ENCODE measurements at regions not wholly inside any gene's neighbourhood (a gene's known extent, or its start where the extent isn't known, plus 50 kb on each side); places are given as distances from the start of the nearest gene placed in this dataset.
"Not testable (repeated sequence)": the region's sequence is repeated elsewhere in the genome, so short reads cannot be mapped to it uniquely, and the experiment has no call there.

DNA sequence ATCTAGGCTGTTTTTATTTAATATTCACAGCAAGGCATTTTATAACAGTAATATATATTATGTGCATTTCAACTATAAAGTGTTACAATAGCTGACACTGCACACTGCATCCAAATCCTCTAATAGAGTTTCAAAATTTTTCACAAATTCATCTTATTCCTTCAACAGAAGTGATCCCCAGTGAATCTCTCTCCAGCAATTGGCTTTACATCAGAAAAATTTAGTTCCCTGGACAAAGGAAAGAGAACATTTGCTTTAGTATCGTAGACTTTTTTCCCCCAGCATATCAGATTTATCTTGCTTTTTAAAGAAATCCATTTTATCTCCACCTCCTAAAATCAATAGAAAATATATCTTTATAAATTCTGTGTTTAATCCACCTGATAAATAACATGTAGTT is 868.6 kb downstream of the TBL1XR1 start:
- no peak for DNase-seq (ENCODE audit: low read depth)

DNA sequence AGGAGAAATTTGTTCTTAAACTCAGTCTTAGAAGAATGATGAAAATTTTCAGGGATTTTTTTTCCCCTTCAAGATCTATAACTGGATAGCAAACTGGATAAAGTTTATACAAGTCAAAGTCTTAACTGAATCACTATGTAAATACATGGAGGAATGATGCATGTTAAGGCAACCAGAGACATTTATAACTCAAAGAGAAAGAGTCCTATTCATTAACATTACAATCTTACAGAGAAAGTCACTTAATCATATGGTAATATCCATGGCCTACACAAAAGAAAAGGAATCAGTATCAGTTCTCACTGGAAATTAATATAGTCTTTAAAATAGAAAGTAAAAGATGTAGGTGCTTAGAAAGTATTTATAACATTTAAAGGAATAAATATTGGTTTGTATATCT is 869.1 kb downstream of the TBL1XR1 start:
- DNase-seq (ENCODE audit: low read depth) = no peak

DNA sequence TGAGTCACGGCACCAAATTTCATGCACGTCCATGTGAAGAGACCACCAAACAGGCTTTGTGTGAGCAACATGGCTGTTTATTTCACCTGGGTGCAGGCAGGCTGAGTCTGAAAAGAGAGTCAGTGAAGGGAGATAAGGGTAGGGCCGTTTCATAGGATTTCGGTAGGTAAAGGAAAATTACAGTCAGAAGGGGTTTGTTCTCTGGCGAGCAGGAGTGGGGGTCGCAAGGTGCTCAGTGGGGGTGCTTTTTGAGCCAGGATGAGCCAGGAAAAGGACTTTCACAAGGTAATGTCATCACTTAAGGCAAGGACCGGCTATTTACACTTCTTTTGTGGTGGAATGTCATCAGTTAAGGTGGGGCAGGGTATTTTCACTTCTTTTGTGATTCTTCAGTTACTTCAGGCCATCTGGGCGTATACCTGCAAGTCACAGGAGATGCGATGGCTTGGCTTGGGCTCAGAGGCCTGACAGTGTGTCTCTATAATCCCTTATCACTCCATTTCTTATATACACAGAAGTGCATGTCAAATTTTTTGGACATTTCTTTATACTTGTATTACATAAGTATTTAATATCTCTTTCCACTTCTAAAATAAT is 870.3 kb downstream of the TBL1XR1 start:
- DNase-seq (ENCODE audit: low read depth) = not testable (repeated sequence)

DNA sequence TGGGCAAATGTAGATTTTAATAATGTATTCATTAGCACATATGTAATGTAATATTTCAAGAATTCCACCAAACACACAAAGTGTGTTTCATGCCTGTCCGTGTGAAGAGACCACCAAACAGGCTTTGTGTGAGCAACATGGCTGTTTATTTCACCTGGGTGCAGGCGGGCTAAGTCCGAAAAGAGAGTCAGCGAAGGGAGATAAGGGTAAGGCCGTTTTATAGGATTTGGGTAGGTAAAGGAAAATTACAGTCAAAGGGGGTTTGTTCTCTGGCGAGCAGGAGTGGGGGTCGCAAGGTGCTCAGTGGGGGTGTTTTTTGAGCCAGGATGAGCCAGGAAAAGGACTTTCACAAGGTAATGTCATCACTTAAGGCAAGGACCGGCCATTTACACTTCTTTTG is 875.8 kb downstream of the TBL1XR1 start:
- DNase-seq (ENCODE audit: low read depth) = not testable (repeated sequence)

DNA sequence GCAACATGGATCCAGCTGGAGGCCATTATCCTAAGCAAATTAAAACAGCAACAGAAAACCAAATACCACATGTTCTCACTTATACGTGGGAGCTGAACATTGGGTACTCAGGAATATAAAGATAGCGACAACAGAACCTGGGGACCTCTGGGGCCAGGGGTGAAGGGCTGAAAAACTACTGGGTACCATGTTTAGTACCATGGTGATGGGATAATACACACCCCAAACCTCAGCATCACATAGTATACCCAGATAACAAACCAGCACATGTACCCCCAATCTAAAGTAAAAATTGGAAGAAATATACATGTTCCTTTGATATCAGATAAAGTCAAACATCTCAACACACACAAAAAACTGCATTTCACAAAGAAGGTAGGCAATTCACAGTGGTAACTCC is 876.2 kb downstream of the TBL1XR1 start:
- no peak for DNase-seq (ENCODE audit: low read depth)

DNA sequence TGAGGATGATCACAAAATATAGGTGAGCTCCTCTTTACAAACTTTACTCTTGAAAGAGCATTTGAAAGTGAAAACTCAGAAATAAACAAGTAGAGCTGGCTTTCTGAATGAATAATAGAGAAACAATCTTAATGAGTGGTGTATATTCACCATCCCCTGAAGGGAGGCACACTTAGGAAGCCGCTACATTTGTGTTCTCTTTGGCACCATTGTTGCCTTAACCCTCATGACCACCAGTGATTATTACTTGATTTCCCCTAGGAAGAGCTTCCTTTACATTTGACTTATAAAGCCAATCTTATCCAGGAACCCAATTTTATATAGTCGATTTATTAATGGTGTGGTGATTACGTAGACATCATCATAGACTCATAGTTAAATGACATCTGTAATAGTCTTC is 883.9 kb downstream of the TBL1XR1 start:
- no peak for DNase-seq (ENCODE audit: low read depth)

DNA sequence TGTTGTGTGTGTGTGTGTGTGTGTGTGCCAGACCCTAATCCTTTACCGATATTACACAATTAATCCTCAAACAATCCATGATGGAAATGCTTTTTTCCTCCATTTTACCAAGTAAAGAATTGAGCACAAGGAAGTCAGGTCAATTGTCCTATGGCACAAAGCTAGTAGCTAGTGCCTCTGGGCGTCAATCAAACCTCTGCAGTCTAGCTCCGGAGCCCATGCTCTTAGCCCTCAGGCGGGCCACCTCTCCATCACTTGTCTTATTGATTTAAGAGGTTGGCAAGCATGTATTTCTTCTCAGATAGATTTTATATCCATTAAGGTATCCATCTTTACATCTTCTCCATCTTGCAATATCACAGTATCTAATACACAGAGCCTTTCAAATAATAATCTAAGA is 886.6 kb downstream of the TBL1XR1 start:
- no peak for DNase-seq (ENCODE audit: low read depth)

DNA sequence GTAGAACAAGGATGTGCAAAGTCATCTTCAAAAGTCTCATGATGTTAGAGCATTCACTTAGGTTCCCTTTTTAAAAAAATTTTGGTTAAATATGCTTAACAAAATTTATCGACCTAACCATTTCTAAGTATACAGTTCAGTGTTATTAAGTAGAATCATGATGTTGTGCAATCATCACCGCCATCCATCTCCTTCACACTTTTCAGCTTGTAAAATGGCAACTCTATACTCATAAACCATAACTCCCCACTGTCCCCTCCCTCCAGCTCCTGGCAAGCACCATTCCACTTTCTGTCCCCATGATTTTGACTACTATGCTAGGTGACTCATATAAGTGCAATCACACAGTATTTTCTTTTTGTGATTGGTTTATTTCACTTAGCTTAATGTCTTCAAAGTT is 895.0 kb downstream of the TBL1XR1 start:
- no peak for DNase-seq (ENCODE audit: low read depth)

DNA sequence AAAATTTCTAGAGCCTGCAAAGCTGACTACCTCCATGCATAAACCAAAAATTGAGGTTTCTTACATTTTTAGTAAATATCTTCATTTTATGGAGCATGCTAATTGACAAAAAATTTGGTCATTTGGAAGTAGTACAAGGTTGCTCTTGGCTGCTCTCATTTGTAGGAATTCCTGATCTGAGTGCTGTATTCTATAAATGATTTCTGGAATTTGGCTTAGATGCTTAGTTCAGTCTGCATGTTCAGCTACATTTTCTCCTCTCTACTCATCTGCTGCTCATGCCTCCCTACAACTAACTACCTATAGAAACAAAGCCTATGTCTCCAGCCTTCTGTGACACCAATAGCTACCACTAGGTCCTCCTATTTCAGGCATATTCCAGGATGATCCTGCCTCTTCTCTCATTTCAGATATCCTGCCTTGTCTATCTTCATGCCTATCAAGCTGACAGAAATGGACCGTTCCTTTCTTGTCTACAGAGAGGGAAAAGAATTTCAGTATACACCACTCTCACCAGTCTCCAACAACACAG is 901.1 kb downstream of the TBL1XR1 start:
- no peak for DNase-seq (ENCODE audit: low read depth)

DNA sequence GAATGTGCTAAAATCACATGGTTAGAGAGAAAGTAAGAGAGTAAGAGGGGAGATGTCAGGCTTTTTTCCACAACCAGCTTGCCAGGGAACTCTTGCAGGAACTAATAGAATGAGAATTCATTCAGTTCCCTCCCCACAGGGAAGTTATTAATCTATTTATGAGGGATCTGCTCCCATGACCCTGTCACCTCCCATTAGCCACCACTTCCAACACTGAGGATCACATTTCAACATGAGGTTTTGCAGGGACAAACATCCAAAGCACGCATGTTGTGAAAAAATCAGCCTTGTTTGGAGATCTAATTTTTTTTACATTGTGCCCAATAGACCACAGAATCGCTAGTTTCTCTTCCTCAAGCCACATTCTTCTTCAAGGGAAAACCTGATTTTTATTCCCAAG is 904.0 kb downstream of the TBL1XR1 start:
- DNase-seq (ENCODE audit: low read depth) = no peak

DNA sequence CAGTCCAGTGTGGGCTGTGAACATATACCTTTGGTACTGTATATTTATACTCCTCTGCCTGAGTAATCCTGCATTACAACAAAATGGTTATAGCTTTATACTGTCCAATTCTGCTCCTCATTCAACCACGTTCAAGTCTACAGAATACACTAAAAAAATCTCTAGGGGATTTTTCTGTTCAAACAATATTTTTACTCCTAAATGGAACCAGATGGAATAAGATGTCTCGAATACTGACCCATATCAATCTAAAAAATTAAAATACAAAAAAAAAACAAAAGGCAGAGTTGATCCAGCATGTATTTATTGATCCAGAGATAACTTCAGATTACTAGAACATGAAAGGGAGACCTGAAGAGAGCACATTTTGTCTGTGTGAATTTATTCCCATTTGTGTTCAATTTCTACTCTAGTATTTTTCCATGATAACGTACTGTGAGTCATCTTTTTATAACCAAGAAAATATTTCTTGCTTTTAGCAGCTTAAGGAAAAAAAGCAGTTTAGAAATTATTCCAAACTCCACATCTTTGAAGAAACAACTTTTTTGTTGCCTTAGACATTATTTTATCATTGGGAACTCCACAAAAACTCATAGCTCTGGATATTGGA is 910.7 kb downstream of the TBL1XR1 start:
- no peak for DNase-seq (ENCODE audit: low read depth)

DNA sequence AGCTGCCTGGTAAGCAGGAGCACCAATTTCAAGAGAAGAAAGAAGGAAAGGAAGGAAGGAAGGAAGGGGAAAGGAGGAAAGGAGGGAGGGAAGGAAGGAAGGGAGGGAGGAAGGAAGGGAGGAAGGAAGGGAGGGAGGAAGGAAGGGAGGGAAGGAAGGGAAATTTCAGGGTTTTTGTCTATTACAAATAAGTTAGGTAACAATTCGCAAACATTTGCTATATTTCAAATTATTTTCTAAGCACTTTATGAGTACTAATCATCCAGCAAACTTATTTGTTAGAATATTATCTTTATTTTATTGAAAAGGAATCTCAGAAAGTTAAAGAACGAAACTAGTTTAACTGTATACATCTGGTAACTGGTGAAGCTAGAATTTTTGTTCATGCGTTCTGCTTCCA is 921.7 kb downstream of the TBL1XR1 start:
- DNase-seq (ENCODE audit: low read depth) = no peak

DNA sequence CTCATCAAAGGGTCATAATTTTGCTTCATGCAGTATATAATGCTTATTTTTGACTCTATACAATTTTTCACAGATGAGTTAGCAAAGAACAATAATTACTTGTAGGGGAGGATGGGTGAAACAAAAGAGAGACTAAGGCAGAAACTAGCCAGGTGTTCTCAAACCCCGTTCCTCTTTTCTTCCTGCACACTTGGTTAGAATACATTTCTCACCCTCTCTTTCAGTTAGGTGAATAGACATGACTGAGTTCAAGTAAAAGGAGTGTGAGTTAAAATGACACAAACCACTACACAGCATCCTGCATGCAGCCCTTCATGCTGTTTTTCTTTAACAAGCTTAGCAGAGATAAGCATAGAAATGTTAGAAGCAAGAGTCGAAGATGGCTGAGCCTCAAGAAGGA is 922.2 kb downstream of the TBL1XR1 start:
- no peak for DNase-seq (ENCODE audit: low read depth)

DNA sequence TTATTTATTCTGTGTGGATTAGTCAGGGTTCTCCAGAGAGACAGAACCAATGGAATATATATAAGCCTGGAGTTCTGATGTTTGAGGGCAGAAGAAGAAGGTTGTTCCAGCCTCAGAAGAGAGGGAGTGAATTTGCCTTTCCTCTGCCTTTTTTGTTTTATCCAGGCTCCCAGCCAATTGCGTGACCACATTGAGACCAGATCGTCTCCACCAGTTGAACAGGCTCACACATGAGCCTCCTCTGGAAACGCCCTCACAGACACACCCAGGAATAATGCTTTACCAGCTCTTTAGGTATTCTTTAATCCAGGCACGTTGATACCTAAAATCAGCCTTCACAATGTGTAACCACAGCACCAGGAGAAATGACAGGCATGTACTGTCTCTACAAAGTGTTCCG is 923.1 kb downstream of the TBL1XR1 start:
- DNase-seq (ENCODE audit: low read depth) = no peak

DNA sequence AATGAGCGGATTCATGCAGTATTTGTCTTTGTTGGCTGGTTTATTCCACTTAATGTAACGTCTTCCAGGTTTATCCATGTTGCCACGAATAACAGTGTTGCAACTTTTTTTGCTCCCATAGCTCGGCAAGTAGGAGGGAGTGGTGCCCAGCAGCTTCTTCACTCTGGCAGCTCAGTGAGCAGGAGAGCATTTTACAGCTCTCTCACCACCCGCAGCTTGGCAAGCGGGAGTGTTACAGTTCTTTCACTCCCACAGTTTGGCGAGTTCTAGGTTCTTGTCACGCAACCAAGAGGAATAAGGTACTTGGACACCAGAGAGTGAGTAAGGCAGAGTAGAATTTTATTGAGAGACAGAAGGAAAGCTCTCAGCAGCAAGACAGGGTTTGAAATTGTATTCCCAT is 935.2 kb downstream of the TBL1XR1 start:
- DNase-seq (ENCODE audit: low read depth) = no peak

DNA sequence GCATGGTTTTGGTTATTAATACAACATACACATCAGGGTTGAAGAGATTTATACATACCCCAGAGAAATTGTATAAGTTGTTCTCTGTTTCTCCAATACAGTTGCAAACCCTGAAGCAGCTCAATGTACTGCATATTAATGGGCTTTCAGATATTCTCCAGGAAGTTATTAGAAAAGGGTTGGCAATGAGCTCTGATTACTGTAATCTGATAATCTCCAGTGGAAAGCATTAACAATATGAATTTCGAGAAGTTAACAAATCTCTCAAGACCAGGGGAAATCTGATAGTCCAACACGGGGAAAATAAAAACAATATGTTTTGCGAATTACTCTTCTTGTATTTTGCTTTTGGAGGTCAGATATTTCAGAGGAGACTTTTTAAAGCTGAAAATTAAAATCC is 950.1 kb downstream of the TBL1XR1 start:
- DNase-seq (ENCODE audit: low read depth) = no peak

DNA sequence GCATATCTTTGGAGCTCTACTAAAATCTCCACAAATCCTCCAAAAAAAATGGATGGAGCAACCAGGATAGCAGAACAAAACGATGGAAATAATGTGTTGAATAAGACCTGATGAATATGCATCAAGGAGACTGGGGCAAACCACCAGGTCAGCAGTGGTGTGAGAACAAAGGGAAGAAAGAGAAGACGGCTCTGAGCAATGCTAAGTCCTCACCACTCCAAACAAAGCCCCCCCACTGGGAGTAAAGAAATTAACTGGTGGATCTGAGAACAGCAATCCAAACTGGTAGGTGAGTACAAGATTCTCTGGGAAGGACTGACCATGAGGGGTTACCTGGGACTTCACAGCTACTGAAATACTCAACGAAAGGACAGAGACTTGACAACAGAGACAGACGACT is 977.3 kb downstream of the TBL1XR1 start:
- DNase-seq (ENCODE audit: low read depth) = no peak

DNA sequence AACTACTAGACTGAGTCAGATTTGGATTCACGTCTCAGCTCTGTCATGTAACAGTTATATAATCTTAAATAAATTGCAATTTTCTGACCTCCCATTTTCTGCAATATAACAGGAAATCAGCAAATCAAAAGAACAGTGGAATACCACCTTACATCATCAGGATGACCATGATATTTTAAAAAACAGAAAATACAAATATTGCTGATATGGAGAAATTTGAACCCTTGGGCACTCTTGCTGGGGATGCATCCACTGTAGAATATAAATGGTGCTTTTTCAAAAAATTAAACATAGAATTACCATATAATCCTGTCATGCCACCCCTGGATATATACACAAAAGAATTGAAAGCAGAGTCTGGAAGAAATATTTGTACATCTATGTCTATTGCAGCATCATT is 982.5 kb downstream of the TBL1XR1 start:
- DNase-seq (ENCODE audit: low read depth) = no peak

DNA sequence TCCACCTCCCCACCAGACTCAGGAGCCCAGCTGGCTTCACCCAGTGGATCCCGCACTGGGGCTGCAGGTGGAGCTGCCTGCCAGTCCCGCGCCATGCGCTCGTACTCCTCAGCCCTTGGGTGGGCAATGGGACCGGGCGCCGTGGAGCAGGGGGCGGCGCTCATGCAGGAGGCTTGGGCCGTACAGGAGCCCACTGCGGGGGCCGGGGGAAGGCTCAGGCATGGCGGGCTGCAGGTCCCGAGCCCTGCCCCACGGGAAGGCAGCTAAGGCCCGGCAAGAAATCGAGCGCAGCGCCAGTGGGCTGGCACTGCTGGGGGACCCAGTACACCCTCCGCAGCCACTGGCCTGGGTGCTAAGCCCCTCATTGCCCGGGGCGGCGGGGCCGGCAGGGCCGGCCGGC is 984.0 kb downstream of the TBL1XR1 start:
- DNase-seq (ENCODE audit: low read depth) = not testable (repeated sequence)

DNA sequence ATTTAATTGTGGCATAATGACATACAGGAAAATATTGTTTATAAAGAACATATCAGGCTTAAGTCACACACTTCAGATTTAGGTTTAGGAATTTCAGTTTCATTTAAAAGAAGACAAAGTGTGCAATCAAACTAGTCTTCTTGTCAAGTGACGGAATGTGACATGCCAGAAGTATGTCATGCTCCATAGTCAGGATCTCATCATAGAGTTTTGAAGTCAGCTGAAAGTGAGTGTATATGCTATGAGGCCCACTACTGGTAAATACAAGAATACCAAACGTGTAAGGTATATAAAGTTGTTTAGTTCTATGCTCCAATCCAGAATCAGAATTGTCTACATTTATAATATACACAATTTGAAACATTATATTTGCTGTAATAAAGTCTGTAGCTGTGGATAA is 988.4 kb downstream of the TBL1XR1 start:
- no peak for DNase-seq (ENCODE audit: low read depth)

DNA sequence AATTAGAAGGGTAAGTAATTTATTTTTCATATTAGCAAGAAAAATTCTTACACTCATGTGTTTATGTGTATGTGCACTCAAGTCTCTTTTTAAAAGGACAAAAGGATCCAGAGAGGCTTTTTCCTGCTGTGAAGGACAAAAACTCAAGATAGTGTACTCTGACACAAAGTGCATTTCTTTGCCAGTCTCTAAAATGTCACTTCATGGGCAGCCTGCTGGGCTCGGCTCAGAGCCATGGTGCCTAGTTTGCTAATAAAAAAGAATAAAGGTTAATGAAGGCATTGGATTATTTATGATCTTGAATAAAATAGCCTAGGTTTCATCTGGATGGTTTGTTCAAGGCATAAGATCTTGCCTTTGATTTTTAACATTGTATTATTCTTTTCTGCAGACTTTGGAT is 989.0 kb downstream of the TBL1XR1 start:
- DNase-seq (ENCODE audit: low read depth) = no peak

DNA sequence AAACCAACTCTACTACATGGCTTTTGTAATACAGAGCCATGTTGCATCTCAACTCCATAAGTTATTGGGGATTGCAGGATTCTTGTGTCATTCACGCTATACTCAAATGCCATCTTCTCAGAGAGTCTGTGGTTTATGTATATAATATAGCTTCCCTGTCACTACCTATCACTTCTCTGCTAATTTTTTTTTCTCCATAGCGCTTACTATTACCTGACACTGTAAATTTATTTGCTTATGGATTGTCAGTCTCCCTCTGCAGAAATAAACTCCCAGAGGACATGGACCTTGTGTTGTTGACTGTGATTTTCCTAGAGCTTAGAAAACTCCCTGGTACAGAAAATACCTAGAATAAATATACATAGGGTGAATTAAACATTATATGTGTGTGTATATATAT is 990.5 kb downstream of the TBL1XR1 start:
- DNase-seq (ENCODE audit: low read depth) = no peak

DNA sequence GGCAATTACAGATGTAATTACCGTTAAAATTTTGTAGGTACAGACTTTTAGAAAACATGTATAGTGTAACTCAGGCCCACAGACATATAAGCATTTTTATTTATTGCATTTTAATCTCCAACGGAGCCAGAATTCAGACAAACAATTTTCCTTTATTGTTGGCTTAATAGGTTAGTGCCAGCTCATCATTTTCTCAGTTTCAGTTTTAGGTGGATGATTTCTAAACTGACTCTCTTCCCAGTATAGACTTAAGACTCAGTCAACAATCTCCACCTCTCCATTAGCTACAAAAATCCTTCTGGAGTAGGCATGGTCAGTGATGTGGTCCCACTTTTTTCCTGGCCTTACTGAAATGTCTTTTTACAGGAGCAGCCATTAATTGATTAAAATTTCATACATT is 994.6 kb downstream of the TBL1XR1 start:
- DNase-seq (ENCODE audit: low read depth) = no peak

DNA sequence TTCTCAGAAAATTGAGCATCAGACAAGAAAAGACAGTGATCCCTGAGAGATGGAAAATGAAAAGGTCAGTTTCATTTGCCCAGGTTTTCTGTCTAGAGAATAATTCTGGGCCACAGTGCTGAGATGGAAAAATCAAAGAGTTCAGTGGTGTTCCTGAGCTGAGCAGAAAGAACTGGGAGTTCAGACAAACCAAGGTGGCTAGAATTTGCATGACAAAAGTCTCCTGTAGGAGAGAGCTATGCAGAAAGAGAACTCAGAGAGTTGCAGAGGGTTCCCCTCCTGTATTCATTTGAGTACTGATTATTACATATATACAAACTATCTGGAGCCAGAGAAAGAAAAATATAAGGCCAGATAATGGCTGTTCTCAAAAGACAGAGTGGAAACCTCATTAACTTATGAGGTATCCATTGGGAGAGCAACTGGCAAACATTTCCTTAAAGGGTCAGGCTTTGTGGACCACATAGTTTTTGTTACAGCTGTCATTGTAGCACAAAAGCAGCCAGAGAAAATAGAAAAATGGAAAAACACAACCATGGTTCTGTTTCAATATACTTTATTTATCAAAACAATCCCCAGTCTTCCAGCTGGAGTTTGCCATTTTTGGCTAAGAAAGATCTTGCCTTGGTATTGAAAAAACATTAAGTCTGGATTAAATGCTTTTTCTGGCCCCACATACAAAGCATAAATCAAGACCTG is 1004.1 kb downstream of the TBL1XR1 start:
- DNase-seq (ENCODE audit: low read depth) = no peak
